GM19239 (cell line): ENCODE measurements at regions not wholly inside any gene's neighbourhood (a gene's known extent, or its start where the extent isn't known, plus 50 kb on each side); places are given as distances from the start of the nearest gene placed in this dataset.

ENCODE experiments used
- DNase-seq: peaks from one replicate; pipeline ENCODE4 v3.0.0; 2011; ENCODE audit warnings: low spot score; ENCODE audit not compliant: insufficient read length
- FAIRE-seq: peaks from 2 replicates; lab custom pipeline; 2011; peaks lifted over from hg19 to GRCh38; lab: Jason Lieb, UNC

- DNase-seq (no peak), FAIRE-seq (no peak)
Measured at GRCh38 chr4:186881521-186882220, 158.0 kb upstream of the FAT1 start.

DNA sequence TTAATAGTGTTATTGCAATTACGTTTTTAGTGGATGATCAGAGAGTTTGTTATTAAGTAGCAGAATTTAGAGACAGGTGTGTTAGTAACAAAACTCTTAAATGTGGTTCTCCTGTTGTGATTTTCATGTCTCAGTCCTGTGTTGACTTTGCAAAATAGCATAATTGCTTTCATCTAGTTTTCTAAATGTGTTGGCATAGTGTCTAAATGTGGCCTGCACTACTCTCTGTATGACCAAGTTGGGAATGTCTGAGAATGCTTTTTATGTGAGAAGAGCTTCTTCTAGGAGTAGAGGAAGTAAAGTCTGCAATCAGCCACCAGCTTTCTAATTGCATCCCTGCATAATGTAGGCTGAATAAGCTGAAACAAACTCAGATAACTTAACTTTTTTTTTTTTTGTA is 158.6 kb upstream of the FAT1 start:
- no peak for FAIRE-seq

GRCh38 chr4:186885289-186885688 is 161.6 kb upstream of the FAT1 start:
- DNase-seq, result no peak
- FAIRE-seq, result no peak

More for the DNA sequence above, 158.6 kb upstream of the FAT1 start:
- no peak for DNase-seq

DNA sequence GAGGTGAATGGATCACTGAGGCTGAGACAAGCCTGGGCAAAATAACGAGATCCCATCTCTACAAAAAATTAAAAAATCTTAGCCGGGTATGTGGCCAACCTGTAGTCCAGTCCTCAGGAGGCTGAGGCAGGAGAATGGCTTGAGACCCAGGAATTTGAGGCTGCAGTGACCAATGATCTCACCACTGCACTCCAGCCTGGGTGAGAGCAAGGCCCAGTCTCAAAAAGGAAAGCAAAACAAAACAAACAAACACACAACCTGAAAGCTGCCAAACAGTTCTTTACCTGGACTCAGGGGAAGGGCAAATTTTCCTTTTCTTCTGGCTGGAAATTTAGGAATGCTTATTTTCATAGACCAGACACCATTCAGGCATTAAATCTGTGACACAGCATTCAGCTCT is 163.1 kb upstream of the FAT1 start:
- no peak for FAIRE-seq
- DNase-seq, result no peak

GRCh38 chr4:186887291-186887700 is 163.6 kb upstream of the FAT1 start:
- DNase-seq (no peak), FAIRE-seq (no peak)

DNA sequence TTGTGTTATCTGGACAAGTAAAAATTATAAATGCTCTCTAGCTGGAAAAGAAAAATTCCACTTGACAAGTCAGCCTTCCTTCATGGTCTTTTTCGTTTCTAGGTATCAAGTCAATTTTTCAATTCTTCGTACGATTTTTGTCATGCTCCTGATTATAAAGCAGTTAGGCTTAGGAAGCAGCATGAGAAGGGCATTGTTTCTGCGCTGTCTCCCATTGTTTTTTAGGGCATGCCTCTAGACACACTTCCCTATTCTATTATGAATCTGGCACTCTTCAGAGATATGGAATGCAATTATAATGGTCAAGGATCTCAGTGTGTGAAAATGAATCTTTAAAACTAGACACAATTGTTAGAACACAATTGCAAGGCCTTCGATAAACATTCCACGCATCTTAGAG is 164.1 kb upstream of the FAT1 start:
- DNase-seq (no peak), FAIRE-seq (no peak)

DNA sequence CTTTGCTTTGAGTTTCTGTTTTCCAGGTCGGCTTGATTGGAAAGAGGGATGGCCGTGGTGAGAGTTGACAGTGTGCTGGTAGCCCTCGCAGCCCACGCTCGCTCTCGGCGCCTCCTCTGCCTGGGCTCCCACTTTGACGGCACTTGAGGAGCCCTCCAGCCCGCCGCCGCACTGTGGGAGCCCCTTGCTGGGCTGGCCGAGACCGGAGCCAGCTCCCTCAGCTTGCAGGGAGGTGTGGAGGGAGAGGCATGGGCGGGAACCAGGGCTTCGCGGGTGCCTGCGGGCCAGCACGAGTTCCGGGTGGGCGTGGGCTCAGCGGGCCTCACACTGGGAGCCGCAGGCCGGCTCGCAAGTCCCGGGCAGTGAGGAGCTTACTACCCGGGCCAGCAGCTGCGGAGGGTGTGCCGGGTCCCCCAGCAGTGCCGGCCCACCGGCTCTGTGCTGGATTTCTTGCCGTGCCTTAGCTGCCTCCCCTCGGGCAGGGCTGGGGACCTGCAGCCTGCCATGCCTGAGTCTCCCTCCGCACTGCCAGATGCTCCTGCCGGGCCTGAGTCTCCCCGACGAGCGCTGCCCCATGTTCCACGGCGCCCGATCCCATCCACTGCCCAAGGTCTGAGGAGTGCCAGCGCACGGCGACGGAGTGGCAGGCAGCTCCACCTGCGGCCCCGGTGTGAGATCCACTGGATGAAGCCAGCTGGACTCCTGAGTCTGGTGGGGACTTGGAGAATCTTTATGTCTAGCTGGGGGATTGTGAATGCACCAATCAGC is 166.4 kb upstream of the FAT1 start:
- FAIRE-seq, result no peak
- no peak for DNase-seq

GRCh38 chr4:186891859-186892486 is 168.3 kb upstream of the FAT1 start:
- no peak for DNase-seq
- FAIRE-seq, result no peak

- no peak for DNase-seq
- FAIRE-seq, result no peak
Measured at GRCh38 chr4:186898367-186898766, 174.7 kb upstream of the FAT1 start.

DNA sequence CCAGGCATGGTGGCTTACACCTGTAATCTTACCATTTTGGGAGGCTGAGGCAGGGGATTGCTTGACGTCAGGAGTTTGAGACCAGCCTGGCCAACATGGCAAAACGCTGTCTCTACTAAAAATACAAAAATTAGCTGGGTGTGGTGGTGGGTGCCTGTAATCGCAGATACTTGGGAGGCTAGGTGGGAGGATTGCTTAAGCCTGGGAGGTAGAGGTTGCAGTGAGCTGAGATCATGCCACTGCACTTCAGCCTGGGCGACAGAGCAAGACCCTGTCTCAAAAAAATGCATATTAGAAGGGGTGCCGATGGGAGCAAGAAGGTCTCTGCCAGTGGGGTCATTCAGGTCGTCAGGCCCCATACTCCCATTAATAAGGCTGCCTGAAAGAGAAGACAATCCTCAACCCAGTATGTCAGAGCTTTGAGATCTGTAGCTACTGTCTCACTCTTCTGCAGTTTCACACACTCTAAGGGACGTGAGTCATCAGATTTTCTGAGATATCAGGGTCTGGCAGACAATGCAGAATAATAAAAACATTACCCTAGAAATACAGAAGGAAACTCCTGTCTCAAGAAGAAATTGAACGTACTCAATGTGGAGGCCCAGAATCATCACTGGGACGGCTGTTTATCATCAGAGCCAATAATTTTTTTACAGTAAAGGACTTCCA is 176.7 kb upstream of the FAT1 start:
- DNase-seq (no peak), FAIRE-seq (no peak)

DNA sequence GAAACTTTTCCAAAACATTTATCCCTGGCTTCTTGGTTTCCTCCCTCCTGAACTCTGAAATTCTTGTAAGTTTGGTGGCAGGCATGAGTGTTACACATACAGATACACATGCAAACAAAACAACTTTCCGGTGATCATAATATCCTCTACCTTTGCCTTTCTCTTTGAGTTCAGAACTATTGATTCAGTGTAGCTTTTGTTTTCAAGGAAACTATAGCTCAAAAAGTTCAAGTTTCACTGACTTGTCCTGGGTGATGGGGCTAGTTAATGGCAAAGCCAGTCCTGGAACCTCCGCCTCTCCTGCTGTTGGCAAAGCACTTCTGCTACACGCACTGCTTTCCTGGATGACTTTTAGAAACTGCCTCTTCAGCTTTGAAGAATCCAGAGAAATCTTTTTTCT is 177.3 kb upstream of the FAT1 start:
- no peak for DNase-seq
- FAIRE-seq, result no peak

GRCh38 chr4:186901850-186902249 is 178.2 kb upstream of the FAT1 start:
- FAIRE-seq, result no peak
- no peak for DNase-seq

DNA sequence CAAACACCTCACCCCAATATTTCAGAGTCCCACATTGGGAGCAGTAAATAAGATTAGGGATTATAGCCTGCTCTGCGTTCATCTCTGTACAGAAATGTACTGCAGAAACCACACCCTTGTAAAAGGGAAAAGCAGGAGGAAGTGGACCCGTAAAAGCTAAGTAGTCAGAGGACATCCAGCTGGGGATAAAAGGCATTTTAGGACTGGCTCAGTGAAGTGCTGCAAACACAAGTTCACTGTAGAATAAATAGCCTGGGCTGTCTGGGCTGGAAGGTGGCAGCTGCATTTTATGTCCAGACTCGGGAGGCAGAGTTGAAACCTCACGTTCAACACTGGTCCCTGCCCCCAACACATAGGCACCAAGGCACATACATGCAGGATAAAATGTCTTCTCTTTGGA is 178.7 kb upstream of the FAT1 start:
- no peak for FAIRE-seq
- no peak for DNase-seq

GRCh38 chr4:186904101-186904500 is 180.4 kb upstream of the FAT1 start:
- no peak for DNase-seq
- FAIRE-seq, result no peak

DNA sequence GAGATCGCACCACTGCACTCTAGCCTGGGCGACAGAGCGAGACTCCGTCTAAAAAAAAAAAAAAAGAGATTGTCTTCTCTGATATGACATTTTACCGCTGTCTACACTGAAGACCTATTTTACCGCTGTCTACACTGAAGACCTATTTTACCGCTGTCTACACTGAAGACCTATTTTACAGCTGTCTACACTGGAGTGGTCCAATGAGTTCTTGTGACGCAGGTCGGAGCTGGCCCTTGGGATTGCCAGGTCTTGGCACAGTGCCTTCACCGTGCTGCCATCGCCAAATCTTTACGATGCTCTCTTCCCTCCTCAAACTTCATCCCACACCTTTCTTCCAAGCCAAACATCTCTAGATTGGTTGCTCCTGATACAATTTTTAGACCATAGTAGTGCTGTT is 183.1 kb upstream of the FAT1 start:
- no peak for FAIRE-seq
- DNase-seq, result no peak

DNA sequence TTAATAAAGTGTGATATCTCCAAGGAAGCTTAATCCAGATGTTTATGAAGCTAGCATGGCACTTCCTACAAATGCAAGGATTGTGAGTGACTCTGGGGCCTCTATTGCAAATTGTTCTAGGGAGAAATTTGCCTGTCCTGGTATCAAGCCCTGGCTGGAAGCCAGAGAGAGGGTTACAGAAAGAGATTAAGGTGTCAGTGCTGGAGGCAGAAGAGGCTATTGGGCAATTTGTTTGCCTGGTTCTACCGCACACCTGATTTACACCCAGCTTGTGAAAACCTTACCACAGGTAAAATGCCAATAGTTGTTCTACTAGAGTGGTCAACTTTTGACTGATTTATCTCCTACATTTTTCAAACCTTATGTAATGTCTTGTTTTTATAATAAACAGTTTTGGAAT is 186.7 kb upstream of the FAT1 start:
- FAIRE-seq (no peak), DNase-seq (no peak)

GRCh38 chr4:186912606-186913005 is 188.9 kb upstream of the FAT1 start:
- DNase-seq (no peak), FAIRE-seq (no peak)

GRCh38 chr4:186915816-186916215 is 192.2 kb upstream of the FAT1 start:
- DNase-seq (no peak), FAIRE-seq (no peak)

GRCh38 chr4:186917136-186917535 is 193.5 kb upstream of the FAT1 start:
- DNase-seq (no peak), FAIRE-seq (no peak)

DNA sequence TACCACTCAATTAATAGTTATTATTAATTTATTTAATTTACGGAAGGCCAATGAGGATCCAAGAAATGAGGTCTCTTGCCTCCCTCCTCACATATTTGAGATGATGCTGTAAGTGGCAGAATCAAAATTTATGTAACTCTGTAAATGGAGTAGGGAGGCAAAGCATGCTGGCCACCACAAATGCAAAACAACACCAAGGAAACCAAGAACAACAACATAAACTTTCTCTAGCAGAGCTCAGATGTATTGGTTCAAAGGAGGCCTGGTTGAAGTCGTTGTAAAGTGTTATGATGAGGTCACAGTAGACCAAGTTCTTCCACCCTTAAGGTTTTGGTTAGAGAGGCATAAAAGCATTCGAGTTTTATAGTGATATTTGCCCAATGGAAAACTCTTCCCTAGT is 194.8 kb upstream of the FAT1 start:
- FAIRE-seq (no peak), DNase-seq (no peak)

DNA sequence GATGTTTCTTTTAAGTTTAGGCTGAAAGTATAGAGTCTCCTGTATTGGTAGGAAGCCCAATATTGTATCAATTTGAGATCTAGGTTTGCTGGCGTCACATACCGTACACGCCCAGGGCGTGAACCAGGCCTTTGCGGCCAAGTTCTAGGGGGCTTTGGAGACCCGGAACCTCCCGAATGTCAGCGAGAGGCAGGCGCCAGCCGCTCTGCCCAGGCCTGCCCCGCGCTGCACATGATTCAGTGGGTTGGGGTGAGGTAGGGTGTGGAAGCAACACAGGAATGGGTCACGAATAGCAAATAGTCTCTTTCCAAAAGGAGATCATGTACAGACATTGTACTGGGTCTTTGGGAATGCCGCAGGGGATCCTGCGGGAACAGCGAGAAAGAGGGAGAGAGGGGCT is 195.7 kb upstream of the FAT1 start:
- DNase-seq, result no peak
- FAIRE-seq, result no peak
